ENCODE measurements at regions not wholly inside any gene's neighbourhood (a gene's known extent, or its start where the extent isn't known, plus 50 kb on each side); places are given as distances from the start of the nearest gene placed in this dataset.

DNA sequence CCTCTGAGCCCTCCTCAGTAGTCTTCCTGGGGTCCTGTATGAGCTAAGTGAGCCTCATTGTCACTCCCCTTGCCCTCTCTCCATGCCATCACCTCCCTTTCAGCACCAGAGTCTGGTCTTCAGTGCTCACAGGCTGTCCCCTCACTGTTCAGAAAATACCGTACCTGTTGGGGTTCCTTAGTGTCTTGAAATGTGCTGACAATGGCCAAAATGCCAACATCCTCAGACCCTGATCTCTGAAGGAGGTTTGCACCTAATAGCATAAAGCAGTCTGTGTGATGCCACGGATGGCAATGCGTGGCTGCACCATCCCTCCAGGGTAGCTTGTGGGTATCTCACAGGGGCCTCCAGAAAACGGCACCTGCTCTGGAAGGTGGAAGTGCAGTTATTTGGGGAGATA is 301.0 kb upstream of the TLE3 start:
- TF ChIP-seq POLR2A (IDR thresholded peaks at IDR 0.05) (no peak), POLR2AphosphoS5 (IDR thresholded peaks at IDR 0.05; ENCODE audit: insufficient read depth in 1 of 2, low read depth in 1 of 2) (no peak)
- TF ChIP-seq, protein P1, sequence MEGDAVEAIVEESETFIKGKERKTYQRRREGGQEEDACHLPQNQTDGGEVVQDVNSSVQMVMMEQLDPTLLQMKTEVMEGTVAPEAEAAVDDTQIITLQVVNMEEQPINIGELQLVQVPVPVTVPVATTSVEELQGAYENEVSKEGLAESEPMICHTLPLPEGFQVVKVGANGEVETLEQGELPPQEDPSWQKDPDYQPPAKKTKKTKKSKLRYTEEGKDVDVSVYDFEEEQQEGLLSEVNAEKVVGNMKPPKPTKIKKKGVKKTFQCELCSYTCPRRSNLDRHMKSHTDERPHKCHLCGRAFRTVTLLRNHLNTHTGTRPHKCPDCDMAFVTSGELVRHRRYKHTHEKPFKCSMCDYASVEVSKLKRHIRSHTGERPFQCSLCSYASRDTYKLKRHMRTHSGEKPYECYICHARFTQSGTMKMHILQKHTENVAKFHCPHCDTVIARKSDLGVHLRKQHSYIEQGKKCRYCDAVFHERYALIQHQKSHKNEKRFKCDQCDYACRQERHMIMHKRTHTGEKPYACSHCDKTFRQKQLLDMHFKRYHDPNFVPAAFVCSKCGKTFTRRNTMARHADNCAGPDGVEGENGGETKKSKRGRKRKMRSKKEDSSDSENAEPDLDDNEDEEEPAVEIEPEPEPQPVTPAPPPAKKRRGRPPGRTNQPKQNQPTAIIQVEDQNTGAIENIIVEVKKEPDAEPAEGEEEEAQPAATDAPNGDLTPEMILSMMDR (IDR thresholded peaks at IDR 0.05) = no peak
